Stimulated activated CD4-positive, alpha-beta T cell treated with anti-CD3 and anti-CD28 coated beads, Interleukin-15, amount 100 ng/mL, for 1 hour (primary cell): ENCODE measurements at regions not wholly inside any gene's neighbourhood (a gene's known extent, or its start where the extent isn't known, plus 50 kb on each side); places are given as distances from the start of the nearest gene placed in this dataset.
"Not testable (repeated sequence)": the region's sequence is repeated elsewhere in the genome, so short reads cannot be mapped to it uniquely, and the experiment has no call there.

Source experiments
- DNase-seq, 2 donors: peaks; one replicate each; pipeline ENCODE4 v3.0.0-alpha.2; 2020; ENCODE audit warnings: low read depth in 1 of 2, low spot score in 1 of 2

DNA sequence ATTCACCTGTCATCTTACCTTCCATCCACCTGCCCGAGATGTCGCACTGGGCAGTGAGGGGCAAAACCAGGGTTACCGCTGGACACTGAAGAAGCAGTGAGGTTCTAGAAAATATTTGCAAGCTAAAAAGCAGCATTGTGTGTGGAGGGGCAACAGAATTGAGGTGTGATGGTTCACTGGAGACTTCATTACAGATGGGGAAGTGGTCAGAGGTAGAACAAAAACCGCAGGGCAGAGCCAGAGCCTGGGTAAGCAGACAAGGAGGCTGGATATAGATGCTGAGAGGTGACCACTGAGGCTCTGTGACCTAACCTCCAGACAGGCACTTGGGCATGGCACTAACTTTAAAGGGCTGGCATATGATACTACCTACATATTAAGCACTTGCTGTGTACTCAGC, 363.9 kb upstream of the PROX1 start:
- no peak for DNase-seq

DNA sequence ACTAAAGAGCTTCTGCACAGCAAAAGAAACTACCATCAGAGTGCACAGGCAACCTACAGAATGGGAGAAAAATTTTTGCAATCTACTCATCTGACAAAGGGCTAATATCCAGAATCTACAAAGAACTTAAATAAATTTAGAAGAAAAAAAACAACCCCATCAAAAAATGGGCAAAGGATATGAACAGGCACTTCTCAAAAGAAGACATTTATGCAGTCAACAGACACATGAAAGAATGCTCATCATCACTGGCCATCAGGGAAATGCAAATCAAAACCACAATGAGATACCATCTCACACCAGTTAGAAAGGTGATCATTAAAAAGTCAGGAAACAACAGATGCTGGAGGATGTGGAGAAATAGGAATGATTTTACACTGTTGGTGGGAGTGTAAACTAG, 351.0 kb upstream of the PROX1 start:
- DNase-seq = not testable (repeated sequence)

DNA sequence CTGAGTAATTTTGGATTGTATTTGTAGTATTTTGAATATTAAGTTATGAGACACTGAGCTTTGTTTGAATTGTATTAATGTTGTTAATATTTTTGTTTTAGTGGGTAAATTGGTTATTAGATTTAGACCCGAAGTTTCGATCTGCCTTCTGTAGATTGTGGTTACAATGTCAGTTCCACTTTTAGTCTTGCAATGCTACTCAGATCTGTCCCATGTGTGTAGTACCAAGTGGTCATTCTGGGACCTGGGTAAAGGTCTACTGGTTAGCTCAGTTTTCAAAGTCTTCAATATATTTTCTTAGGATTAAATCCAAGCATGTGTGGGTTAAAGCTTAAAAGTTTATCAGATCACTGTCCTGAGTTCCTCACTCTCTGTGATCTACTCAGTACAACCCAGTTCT, 346.5 kb upstream of the PROX1 start:
- no peak for DNase-seq

DNA sequence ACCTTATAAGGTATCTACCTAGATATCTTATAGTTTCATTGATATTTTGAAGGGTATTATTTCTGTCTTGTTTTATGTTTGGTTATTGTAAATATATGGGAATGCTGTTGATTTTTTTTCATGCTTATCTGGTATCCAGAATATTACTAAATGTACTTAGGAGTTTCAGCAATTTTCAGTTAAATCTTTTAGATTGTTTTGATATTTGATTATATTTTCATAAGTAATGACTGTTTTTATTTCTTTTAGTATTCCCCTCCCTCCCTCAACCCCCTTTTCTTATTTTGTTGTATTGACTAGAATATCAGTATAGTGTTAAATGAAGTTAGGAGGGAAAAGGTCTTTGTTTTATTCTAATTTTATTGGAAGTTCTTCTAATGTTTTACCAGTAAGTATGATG, 344.4 kb upstream of the PROX1 start:
- no peak for DNase-seq

DNA sequence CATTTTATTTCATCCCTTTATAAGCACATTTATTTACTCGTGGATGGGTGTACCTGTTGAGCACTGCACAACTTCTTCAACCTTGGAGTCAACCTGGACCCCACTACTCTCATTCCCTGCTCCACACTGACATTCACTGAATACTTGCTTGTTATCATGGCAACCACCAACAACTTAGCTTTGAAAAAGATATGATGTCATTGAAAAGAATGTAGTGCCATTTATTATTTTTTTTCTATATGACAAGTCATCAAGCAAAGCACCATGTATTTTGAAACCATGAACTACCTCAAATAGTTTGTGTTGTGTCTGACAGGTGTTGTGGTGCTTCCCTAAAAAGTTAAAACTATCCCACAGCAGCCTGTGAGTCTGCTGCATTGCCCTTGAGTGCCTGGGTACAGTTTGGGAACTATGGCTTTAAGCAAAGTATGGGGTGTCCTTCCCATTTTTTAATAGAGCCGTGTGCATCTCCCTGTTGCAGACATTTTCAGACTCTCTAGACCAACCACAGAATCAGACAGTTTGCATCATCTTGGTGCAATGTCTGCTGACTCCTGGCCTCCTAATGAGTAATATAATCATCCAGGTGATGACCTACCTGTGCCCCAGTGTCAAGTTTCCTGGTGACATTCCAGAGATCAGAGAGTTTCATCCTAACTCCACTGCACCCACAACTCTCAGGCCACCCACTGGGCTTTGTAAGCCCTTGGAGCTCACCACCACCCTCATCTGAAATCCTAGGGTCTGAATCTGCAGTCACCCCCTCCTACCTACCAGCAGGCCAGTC, 339.7 kb upstream of the PROX1 start:
- no peak for DNase-seq

DNA sequence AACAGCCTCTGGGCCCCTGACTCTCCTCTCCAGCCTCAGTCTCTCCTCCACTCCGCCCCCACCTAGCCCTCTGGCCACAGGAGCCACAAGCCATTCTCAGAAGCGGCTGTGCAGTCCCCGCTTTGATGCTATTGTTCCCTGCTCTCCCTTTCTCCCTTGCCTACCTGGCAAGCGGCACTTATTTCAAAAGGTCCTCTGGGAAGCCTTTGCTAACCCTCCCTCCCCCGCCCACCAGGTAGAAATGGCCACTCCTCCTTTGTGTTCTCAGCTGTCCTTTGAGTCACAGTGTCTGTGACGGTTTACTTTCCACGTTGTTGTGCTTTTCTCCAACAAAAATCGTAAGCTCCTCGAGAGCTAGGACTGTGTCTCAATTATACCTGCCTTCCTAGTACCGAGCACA, 338.4 kb upstream of the PROX1 start:
- no peak for DNase-seq

DNA sequence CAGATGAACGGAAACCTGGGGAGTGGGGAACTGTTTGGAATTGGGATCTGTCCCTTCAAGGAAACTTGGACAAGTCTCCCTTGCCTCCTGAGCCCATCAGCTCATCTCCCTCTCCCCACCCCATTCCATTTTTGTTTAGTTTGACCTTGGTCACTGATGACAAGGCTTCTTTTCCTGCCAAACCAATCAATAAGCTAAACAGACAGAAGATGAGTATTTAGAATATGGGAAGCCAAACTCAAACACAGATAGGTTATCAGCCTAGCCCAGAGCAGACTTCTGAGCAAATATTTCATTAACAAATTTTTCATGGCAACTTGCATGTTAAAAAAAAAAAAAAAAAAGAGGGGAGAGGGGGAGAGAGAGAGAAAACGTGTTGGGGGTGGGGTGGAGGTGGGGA, 337.2 kb upstream of the PROX1 start:
- no peak for DNase-seq

DNA sequence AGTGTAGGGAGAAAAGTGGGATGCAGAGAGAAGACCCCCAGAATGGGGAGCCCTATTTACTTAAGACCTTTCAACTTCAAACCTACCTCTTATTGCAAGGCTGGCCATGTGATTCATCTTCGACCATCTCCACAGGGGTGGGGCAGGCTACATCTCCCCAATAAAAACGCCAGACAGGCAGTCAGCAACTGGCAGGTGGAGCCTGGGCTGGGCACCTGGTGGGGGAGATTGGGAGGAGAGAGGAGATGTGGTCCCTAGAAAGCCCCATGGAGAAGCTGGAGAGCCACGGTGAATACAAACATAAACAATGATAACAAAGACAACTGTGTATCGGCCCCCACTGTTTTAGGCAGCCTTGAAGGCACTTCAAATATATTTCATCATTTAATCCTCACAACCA, 336.7 kb upstream of the PROX1 start:
- DNase-seq = no peak

DNA sequence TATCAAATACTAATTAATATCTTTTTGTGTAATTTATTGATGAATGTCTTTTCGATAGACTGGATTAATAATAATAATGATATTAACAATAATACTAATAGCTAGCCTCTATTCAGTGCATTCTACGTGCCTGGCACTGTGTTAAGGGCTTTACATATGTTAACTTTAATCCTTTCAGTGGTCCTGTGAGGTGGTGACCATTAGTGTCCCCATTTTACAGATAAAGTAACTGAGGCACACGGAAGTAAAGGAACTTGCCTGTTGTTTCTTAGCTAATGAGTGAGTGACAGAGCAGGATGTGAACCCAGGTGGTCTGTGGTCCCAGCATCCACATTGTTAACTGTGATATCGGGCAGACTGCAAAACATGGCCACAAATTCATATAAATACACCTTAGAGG, 335.7 kb upstream of the PROX1 start:
- DNase-seq = no peak

DNA sequence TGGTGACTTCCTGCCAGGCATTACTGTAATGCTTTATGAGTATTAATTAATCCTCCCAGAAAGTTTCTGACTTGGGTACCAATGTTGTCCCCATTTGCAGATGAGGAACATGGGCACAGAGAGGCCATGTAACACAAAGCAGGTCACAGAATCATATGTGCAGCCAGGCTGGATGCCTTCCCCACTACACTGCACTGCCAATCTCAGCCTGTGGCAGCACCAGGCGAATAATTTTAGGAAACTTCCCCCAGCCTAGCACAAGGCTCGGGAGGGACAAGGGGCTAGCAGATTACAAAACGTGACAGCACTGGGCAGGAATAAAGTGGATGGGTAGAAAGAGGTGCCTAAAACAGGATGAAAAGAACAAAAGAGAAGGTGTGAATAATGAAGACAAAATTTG, 331.7 kb upstream of the PROX1 start:
- DNase-seq = no peak

DNA sequence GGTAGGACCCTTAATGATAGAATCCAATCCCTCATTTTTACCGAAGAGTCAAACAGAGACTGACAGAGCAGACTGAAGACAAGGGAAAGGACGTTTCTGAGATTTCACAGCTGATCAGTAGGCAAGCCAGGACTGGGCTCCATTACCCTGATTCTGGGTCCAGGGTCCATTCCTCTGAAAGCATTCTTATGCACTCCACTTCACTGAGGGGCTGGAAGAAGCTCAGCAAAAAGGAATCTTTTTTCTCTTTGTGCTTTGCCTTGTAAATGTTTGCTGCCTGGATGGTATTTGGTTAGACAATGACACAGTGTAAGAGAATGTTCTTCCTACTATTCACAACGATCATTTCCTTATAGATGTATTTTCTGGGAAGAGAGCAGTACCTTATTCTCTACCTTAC, 331.3 kb upstream of the PROX1 start:
- DNase-seq = no peak

DNA sequence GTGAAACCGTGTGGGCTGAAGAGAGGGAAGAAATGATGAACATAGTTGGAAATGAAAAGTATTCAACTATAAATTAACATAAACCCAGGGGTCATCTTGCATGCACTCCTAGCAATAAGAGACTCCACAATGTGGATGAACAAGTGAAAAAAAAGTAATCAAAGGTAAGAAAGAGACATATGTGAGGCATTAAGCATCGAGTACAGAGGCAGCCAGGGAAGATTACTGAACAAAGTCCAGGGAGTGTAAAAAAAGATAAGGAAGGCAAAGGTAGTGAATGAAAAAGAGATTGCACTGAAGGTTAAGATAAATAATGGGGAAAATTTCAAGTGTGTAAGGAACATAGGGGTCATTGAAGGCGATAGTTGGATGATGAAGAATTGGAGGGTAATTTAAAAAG, 330.8 kb upstream of the PROX1 start:
- no peak for DNase-seq

DNA sequence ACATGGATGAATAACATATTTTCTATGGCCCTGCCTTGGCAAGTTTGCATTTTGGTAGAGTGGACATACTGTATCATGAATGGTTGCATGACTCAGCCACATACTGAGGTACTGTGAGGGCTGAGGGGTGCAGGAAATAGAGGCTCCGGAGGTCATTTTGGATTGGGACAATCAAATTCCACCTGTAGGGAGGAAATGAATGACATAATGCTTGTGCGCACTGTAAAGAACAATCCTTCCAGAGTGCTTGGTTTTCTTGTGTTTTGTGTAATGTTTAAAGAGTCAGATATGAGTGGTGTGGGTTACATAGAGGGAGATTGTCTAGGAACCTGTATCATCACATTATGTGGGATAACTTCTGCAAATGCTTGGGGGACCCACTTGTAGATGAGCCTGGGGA, 329.9 kb upstream of the PROX1 start:
- DNase-seq = no peak

DNA sequence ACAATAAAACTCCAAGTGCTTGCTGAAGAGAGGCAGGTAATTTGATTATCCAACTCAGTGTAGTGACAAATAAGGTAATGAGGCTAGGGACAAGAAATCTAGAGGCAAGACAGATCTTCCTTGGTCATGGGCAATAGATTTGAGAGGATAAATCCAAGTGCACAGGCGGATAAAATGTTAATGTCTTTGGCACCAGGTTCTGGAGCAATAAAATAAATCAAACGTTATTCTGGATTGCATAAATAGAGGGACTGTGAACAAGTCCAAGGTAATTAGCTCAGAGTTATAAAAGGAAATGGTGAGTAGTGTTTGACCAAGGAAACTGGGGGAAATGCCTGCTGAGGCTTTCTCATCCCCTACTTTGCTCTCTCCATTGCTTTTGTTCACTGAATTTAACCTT, 329.3 kb upstream of the PROX1 start:
- no peak for DNase-seq

DNA sequence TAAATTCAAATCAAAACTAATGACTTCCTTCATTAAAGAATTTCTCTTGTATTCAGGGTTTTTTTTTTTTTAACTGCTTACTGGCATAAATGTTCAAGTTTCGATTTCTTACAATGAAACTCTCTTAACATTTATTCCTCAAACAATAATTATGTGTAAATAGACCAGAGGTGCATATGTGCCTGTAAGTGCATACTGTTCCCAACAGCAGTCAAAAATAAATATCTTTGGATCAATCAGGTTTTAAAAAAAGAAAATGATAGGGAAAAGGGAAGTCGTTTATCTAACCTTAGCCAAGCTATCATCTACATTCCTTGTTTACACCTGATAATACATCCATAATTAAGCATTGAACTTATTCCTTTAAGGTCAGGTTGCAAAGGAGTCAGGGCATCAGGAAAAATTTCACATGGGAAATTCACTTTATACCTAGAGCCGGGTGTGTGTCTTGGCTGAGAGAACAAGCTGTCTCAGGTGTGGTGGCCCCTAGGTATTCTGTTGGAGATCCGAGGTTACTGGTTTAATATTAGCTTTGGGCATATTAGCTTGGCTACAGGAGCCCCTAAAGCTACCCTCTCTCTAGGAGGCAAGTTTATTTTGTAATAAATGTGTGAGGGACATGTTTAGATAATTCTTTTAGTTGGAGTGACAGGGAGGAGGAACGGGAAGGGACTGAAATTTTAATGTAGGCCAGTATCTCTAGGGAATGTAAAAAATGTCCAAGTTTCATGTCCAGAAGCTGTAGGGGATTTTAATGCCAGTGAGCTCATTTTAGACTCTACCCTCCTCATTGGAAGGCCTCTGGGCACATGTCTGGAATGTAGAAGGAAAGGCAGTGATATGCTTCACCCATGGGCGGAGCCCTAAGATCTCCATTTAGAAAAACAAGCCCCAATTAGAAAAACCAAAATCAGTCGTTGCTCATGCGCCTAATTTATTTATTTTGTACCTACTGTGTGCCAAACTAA, 327.9 kb upstream of the PROX1 start:
- no peak for DNase-seq

DNA sequence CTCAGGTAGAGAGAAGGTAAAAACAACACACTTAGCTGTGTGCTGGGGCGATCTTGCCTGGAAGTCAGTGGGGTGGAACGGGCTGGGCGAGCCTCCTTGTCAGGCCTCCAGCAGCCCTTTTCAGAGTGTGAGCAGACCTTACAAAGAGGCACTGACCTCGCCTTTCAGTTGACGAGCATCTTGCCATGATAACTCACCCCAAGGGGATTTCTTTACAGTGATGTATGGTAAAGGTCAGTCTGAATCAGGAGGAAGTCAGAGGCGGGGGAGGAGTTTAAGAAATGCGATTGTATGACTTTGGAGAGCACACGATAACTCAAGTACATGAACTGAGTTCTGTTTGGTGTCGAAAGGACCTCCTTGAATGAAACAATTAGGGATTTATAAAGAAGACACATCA, 326.5 kb upstream of the PROX1 start:
- no peak for DNase-seq

DNA sequence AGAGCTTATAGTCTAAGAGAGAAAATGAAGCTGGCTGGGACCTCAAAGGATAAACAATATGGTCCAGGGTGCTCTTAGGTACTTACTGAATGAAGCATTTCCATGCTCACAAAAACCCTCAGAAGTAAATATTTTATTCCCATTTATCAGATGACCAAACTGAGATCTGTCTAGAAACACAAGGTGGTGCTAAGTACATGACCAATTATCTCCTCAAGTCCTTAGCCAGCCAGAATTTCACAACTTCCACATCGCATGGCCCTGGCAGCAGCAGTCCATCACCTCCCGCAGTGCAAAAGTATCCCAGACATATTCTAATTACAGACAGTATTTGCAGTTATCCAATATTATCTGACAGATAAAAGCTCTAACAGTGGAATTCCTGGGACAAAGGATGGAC, 321.7 kb upstream of the PROX1 start:
- DNase-seq = no peak

DNA sequence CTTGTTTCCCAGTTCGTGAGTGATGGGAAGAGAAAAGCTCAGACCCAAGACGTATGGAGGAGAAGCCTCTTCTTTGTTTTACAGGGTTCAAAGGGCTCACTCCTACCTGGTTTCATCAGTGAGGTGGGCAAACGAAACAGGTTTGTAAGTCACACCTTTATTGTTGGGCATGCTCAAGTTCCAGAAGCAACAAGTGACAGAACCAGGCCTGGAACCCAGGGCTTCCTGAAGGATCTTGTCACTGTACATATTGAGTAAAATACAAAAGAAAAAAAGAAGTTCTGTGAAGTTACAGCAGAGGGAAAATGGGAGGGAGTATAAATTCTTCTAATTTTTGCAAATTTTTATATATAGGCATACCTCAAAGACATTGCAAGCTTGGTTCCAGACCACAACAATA, 320.9 kb upstream of the PROX1 start:
- DNase-seq = no peak

DNA sequence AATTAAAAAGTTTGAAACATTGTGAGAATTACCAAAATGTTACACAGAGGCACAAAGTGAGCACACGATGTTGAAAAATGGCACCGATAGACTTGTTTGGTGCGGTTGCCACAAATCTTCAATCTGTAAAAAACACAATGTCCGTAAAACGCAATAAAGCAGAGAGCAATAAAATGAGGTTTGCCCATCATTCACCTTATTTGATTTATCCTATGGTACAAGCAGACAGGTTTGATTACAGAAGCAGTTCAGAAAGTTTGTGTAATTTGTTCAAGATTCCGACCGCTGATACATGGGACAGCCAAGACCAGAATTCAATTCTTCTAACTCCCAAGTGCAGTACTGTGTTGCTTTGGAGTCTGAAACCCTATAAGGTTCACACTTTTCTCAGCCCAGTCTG, 318.3 kb upstream of the PROX1 start:
- DNase-seq = no peak

DNA sequence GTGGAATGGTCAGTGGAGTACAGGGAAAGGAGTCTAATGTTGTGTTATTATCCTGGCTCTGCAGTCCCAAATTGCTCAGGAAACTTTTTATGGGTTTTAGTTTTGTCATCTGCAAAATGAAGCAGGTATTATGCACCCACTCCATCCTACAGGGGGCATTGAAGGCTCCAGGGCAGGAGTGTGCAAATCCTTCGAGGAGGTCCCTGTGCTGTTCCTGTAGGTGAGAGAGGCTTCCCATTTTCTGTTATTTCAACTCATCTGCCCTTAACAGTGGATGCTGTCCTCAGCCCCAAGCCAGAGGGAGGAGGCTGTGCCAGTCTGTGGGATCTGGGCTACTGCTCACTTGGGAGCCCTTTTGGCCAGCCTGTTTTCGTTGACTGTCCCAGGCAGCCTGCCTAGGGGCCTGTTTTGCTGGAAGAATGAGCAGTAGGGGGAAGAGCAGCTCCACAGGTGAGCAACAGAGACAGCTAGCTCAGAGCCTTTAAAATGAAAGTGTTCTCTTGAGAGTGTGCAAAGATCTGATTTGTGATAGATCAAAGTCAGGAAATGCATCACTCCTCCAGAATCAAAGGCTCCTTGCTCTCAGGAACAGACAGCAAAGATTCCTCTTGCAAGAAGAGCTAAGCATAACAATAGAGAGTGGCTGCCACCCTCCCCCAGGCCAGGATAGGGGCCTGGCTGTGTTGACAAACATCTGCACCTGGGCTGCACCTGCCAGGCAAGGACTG, 317.6 kb upstream of the PROX1 start:
- no peak for DNase-seq

DNA sequence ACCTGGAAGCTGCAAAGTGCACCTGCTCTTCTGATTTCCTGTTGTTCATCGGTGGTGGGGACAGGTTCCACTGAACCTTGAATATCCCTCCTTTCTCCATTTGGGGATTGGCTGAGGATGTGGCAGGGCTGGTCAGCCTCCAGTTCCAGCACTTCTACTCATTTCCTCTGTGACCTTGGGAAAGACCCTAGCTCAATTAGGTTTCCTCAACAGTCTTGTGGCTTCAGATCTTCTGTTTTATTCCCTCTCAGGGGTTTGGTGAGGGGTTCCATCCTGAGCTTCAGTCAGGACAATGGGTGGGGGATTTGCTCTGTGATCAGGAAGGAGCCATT, 317.1 kb upstream of the PROX1 start:
- no peak for DNase-seq

DNA sequence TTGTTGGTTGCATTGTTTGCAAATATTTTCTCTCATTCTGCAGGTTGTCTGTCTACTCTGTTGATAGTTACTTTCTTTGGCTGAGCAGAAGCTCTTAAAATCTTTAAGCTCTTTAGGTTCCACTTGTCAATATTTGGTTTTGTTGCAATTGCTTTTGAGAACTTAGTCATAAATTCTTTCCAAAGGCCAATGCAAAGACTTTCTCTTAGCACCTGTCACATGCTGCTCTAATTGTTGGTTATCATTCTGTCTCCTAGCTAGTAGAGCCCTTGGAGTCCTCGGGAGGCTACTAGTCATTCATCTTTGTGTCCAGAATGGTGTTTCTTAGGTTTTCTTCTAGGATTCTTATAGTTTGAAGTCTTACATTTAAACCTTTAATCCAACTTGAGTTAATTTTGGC, 312.7 kb upstream of the PROX1 start:
- no peak for DNase-seq
